B cell (primary cell): ENCODE measurements at regions not wholly inside any gene's neighbourhood (a gene's known extent, or its start where the extent isn't known, plus 50 kb on each side); places are given as distances from the start of the nearest gene placed in this dataset.

ENCODE experiments used
- ATAC-seq: fragments of 200-7000 bp; cut with Tn5 transposase; one replicate; pipeline ENCODE4 v1.10.0; 2021; ENCODE audit warnings: low read depth, mild to moderate bottlenecking, moderate number of reproducible peaks, moderate library complexity
- CTCF ChIA-PET: fragments of 350-600 bp; sonication (Branson Sonifier 250); formaldehyde crosslinking; loops from one replicate; lab custom pipeline; 2021; ENCODE audit warnings: antibody characterized with exemption, inconsistent platforms; lab: Charles Lee
- POLR2A ChIA-PET: fragments of 350-600 bp; sonication (Branson Sonifier 250); formaldehyde crosslinking; loops from one replicate; lab custom pipeline; 2021; ENCODE audit warnings: antibody characterized with exemption; lab: Charles Lee
- DNase-seq: peaks from one replicate; pipeline ENCODE4 v3.0.0; 2013
- H2AFZ ChIP-seq: 2 replicates; pipeline ENCODE4 v1.6.1; 2012; ENCODE audit warnings: mild to moderate bottlenecking, low read depth, low read length; ENCODE audit not compliant: insufficient read depth, poor library complexity, severe bottlenecking
- H3K27ac ChIP-seq, 2 donors: 1 replicate in 1 of 2; 2 replicates in 1 of 2; pipeline ENCODE4 v1.5.1; 2012 to 2013; ENCODE audit warnings: low read length in 2 of 2, mild to moderate bottlenecking in 2 of 2, moderate library complexity in 1 of 2
- H3K27me3 ChIP-seq, 4 experiments: fragments of 200-600 bp in 1 of 4; sonication (generic) in 1 of 4; replicated peaks in 1 of 4; 1 replicate in 2 of 4; 2 replicates in 2 of 4; pipeline versions ENCODE4 v1.6.1 to v1.7.0; 2013 to 2016; ENCODE audit warnings: low read length in 3 of 4, mild to moderate bottlenecking in 2 of 4, mixed read lengths in 1 of 4, moderate library complexity in 1 of 4; ENCODE audit not compliant: insufficient read depth in 4 of 4, control insufficient read depth in 3 of 4; ENCODE audit errors: control extremely low read depth in 1 of 4
- H3K36me3 ChIP-seq, 2 experiments: replicated peaks in 1 of 2; 1 replicate in 1 of 2; 2 replicates in 1 of 2; pipeline versions ENCODE4 v1.6.1 to v1.7.1; 2013; ENCODE audit warnings: low read length in 1 of 2; ENCODE audit not compliant: insufficient read depth in 2 of 2, control insufficient read depth in 1 of 2; ENCODE audit errors: control extremely low read depth in 1 of 2, extremely low read depth in 1 of 2
- H3K4me1 ChIP-seq, 2 donors: fragments of 200-600 bp in 1 of 2; sonication (generic) in 1 of 2; 1 replicate in 1 of 2; 2 replicates in 1 of 2; pipeline versions ENCODE4 v1.5.1 to v1.6.1; 2013 to 2017; ENCODE audit warnings: low read length in 2 of 2; ENCODE audit not compliant: control insufficient read depth in 2 of 2, insufficient read depth in 2 of 2
- H3K4me2 ChIP-seq: replicated peaks from 2 replicates; pipeline ENCODE3; 2012; ENCODE audit warnings: mild to moderate bottlenecking, low read depth, low read length; ENCODE audit not compliant: poor library complexity, severe bottlenecking
- H3K4me3 ChIP-seq, 5 experiments: fragments of 200-600 bp in 1 of 5; sonication (generic) in 1 of 5; 1 replicate in 3 of 5; 2 replicates in 2 of 5; pipeline versions ENCODE4 v1.5.1 to v1.7.0; 2011 to 2016; ENCODE audit warnings: low read length in 4 of 5, mild to moderate bottlenecking in 4 of 5, low read depth in 2 of 5, control low read depth in 1 of 5, moderate library complexity in 1 of 5; ENCODE audit not compliant: insufficient read depth in 1 of 5; ENCODE audit errors: control extremely low read depth in 1 of 5, extremely low read depth in 1 of 5
- H3K79me2 ChIP-seq: fragments of 200-600 bp; sonication (generic); one replicate; pipeline ENCODE4 v1.6.0; 2016; ENCODE audit warnings: low read length; ENCODE audit not compliant: control insufficient read depth, insufficient read depth
- H3K9ac ChIP-seq: fragments of 200-600 bp; sonication (generic); 2 replicates; pipeline ENCODE4 v1.6.1; 2017; ENCODE audit warnings: mild to moderate bottlenecking, low read length, moderate library complexity
- H3K9me3 ChIP-seq, 3 donors: one replicate each; pipeline versions ENCODE4 v1.6.1 to v1.7.1; 2013; ENCODE audit warnings: low read length in 2 of 3; ENCODE audit not compliant: control insufficient read depth in 2 of 3, insufficient read depth in 1 of 3; ENCODE audit errors: control extremely low read depth in 1 of 3
- H4K20me1 ChIP-seq: 2 replicates; pipeline ENCODE4 v1.6.0; 2012; ENCODE audit warnings: mild to moderate bottlenecking, low read length; ENCODE audit not compliant: insufficient read depth, control insufficient read depth, poor library complexity, severe bottlenecking
- H3K27ac Mint-ChIP-seq: one replicate; pipeline ENCODE4 v1.8.0; 2021; ENCODE audit warnings: mixed read lengths
- H3K27me3 Mint-ChIP-seq: one replicate; pipeline ENCODE4 v1.8.0; 2021; ENCODE audit warnings: mixed read lengths
- H3K4me1 Mint-ChIP-seq: one replicate; pipeline ENCODE4 v1.8.0; 2021; ENCODE audit warnings: mixed read lengths
- H3K4me3 Mint-ChIP-seq: one replicate; pipeline ENCODE4 v1.8.0; 2021; ENCODE audit warnings: mixed read lengths
- H3K9me3 Mint-ChIP-seq: one replicate; pipeline ENCODE4 v1.8.0; 2022; ENCODE audit warnings: mixed read lengths; ENCODE audit not compliant: insufficient read depth
- EZH2 ChIP-seq: IDR thresholded peaks from 2 replicates; pipeline ENCODE4 v1.6.1; 2012; ENCODE audit warnings: borderline replicate concordance, low read depth, mild to moderate bottlenecking, moderate library complexity, low read length; ENCODE audit not compliant: insufficient read depth, poor library complexity, severe bottlenecking
- WGBS: methylation state at CpG from one replicate; pipeline ENCODE4 v1.1.5; 2013; ENCODE audit warnings: missing lambda C conversion rate; ENCODE audit not compliant: insufficient coverage; 5-methylcytosine and 5-hydroxymethylcytosine counted together
- intact Hi-C: fragments of 100-400 bp; cut with micrococcal nuclease; formaldehyde crosslinking; loops from one replicate; pipeline ENCODE4 v1.10.0; 2022
- TF ChIP-seq, protein P1 (sequence below): fragments of 200-600 bp; IDR thresholded peaks from one replicate; pipeline ENCODE4 v1.8.0; 2022; ENCODE audit warnings: antibody characterized with exemption, mild to moderate bottlenecking

DNA sequence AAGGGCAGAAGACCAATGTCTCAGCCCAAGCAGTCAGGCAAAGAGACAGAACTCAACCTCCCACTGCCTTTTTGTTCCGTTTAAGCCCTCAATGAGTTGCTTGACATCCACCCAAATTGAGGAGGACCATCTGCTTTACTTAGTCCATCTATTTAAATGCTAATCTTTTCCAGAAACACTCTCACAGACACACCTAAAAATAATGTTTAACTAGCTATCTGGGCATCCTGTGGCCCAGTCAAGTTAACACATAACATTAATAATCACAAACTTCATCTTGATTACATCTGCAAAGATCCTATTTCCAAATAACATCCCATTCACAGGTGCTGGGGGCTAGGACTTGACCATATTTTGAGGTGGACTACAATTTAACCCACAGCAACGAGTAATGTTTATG, 115.7 kb downstream of the RAB11FIP2 start:
- H3K27me3 Mint-ChIP-seq, result no peaks in the 10 kb centered on the region
- WGBS, result 100% methylated on average over 1 of the region's 2 CpGs
- no peak overlapping the region for H3K4me3 ChIP-seq
- no peak overlapping the region for H3K4me2 ChIP-seq
- no peak overlapping the region for H3K27ac ChIP-seq
- H2AFZ ChIP-seq, result no peak overlapping the region
- H4K20me1 ChIP-seq, result no peaks in the 10 kb centered on the region
- DNase-seq, result no peak
- no peaks in the 10 kb centered on the region for H3K9me3 ChIP-seq
- no peaks in the 10 kb centered on the region for H3K4me1 ChIP-seq
- H3K36me3 ChIP-seq, result no peaks in the 10 kb centered on the region
- ChIA-PET CTCF (no interaction called here), POLR2A (no interaction called here)
- H3K79me2 ChIP-seq, result no peaks in the 10 kb centered on the region
- H3K4me3 Mint-ChIP-seq, result no peak overlapping the region
- TF ChIP-seq, protein P1, sequence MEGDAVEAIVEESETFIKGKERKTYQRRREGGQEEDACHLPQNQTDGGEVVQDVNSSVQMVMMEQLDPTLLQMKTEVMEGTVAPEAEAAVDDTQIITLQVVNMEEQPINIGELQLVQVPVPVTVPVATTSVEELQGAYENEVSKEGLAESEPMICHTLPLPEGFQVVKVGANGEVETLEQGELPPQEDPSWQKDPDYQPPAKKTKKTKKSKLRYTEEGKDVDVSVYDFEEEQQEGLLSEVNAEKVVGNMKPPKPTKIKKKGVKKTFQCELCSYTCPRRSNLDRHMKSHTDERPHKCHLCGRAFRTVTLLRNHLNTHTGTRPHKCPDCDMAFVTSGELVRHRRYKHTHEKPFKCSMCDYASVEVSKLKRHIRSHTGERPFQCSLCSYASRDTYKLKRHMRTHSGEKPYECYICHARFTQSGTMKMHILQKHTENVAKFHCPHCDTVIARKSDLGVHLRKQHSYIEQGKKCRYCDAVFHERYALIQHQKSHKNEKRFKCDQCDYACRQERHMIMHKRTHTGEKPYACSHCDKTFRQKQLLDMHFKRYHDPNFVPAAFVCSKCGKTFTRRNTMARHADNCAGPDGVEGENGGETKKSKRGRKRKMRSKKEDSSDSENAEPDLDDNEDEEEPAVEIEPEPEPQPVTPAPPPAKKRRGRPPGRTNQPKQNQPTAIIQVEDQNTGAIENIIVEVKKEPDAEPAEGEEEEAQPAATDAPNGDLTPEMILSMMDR, result no peak
- TF ChIP-seq EZH2, result no peak
- H3K9me3 Mint-ChIP-seq, result peaks cover 2% of the 10 kb centered on the region
- H3K9ac ChIP-seq, result no peak overlapping the region
- ATAC-seq, result no peak
- H3K27me3 ChIP-seq, result peaks cover 0 to 2% (median 0%) of the 10 kb centered on the region in 4 experiments
- H3K4me1 Mint-ChIP-seq, result no peaks in the 10 kb centered on the region
- H3K27ac Mint-ChIP-seq, result no peak overlapping the region
- intact Hi-C loops, result no loop called here

DNA sequence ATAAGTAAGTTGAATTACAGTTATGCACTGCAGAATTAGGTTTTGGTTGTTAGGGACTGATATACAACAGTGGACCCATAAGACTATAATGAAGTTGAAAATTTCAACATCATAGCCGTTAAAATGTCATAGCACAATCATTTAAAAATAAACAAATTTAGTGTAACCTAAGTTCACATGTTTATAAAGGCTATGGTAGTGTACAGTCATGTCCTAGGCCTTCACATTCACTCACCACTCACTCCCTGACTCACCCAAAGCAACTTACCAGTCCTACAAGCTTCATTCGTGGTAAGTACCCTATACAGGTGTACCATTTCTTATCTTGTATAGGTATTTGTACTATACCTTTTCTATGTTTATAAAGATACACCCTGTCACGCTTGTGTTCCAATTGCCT, 113.7 kb downstream of the RAB11FIP2 start:
- H2AFZ ChIP-seq, result no peak overlapping the region
- no peak overlapping the region for H3K27ac ChIP-seq
- Mint-ChIP-seq H3K27ac (no peak overlapping the region), H3K4me1 (no peaks in the 10 kb centered on the region), H3K9me3 (peaks cover 2% of the 10 kb centered on the region), H3K4me3 (no peak overlapping the region), H3K27me3 (no peaks in the 10 kb centered on the region)
- intact Hi-C loops, result no loop called here
- H3K4me2 ChIP-seq, result no peak overlapping the region
- no peaks in the 10 kb centered on the region for H3K79me2 ChIP-seq
- no CpG with 5 or more reads among the region's 3 CpGs for WGBS
- ATAC-seq (no peak), DNase-seq (no peak)
- H3K9me3 ChIP-seq, result peaks cover 0 to 3% (median 0%) of the 10 kb centered on the region in 3 donors
- peaks cover 0 to 2% (median 0%) of the 10 kb centered on the region in 4 experiments for H3K27me3 ChIP-seq
- CTCF ChIA-PET, result no interaction called here
- H3K4me3 ChIP-seq, result no peak overlapping the region
- POLR2A ChIA-PET, result no interaction called here
- H3K4me1 ChIP-seq, result no peaks in the 10 kb centered on the region
- H4K20me1 ChIP-seq, result no peaks in the 10 kb centered on the region
- no peaks in the 10 kb centered on the region for H3K36me3 ChIP-seq
- no peak for TF ChIP-seq EZH2
- TF ChIP-seq, protein P1, result no peak
- H3K9ac ChIP-seq, result no peak overlapping the region
